ENCODE measurements at regions not wholly inside any gene's neighbourhood (a gene's known extent, or its start where the extent isn't known, plus 50 kb on each side); places are given as distances from the start of the nearest gene placed in this dataset.

- no peak for TF ChIP-seq EZH2 (IDR thresholded peaks at IDR 0.05; ENCODE audit: low read depth)
- no peak for TF ChIP-seq CTCF (conservative IDR thresholded peaks at IDR 0.05)
These were observed 227.4 kb downstream of the HS3ST1 start for GRCh38 chr4:11201256-11201655.
